HG03342 (cell line): ENCODE measurements at regions not wholly inside any gene's neighbourhood (a gene's known extent, or its start where the extent isn't known, plus 50 kb on each side); places are given as distances from the start of the nearest gene placed in this dataset.
A peak's percentile ranks its signal among the peaks of the same experiment; 100 is the strongest.
"Not testable (repeated sequence)": the region's sequence is repeated elsewhere in the genome, so short reads cannot be mapped to it uniquely, and the experiment has no call there.

Experiments
- ATAC-seq: cut with Tn5 transposase; IDR thresholded peaks from one replicate; pipeline ENCODE4 v1.9.1; 2021; ENCODE audit warnings: mild to moderate bottlenecking, moderate library complexity; ENCODE audit not compliant: unreplicated experiment

DNA sequence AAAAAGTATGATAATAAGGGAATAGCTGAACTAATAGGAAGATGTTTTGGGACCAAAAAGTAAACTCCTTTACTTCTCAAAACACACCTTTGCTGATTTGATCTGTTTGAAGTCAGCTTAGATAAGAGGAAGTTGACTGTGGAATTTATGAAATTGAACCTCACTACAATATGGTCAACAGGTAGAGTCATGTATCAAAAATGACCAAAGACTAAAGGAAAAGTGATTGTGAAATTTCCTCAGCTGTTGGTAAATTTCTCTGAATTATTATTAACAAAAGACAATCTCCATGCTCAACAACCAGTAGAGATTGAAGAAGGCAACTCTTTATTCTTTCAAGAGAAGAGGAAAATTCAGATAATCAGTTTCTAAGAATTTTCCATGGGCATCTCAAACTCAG is 826.5 kb downstream of the KCNA4 start:
- no peak for ATAC-seq

DNA sequence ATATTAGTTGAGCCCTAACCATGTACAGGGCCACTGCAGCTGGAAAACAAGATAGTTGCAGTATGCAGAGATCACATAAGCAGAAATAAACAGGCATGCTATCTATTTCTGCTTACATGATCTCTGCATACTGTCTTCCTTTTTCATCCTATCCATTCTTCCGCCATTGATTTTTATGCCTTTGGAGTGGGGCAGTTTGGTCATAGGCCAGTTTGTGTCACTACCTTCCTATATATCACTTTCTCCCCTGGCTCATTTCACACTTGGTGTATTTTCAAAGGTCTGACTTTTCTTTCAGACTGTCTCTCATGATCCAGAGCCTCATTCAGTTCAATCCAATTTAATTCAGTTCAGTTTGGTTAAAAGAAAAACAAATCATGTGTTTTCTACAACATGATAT is 829.6 kb downstream of the KCNA4 start:
- no peak for ATAC-seq

DNA sequence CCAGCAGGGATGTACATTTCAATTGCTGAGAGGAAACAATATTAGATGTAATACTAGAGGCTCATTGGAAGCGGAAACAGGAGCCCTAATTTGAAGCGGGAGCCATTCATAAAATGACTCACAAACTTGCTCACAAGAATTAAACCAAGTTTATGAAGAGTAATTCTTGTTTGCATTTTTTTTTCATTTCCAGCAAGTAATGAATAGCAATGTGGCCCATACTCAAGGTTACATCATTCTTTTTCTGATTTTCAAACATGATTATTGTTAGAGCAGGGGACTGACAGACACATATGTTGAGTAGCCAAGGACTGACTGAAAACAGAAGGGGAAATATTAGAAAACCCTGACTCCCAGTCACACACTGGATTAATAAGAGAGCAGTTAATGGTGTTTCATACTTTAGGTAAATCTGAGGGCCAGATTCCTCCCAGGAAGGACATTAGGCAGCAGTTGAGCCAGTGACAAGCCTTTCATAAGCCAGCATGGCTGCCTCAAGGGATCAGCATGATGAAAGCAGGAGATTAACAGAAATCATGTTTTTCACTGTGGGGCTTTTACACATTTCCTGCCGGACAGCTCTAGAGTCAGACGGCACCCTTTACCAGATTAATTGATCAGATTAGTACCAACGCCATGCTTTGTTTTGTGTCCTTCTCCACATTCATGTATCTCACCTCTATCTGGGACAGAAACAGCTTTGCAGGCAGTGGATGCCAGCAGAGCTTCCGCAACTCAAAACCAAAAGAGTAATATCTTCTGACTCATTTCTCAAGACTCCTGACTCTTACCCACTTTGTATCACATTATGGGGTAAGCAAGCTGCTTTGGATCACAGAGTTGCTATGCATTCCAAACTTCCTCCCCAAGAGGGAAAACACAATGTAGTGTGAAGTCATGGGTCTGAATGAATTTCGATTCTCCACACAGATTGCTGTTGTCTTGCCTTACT is 831.6 kb downstream of the KCNA4 start:
- no peak for ATAC-seq

DNA sequence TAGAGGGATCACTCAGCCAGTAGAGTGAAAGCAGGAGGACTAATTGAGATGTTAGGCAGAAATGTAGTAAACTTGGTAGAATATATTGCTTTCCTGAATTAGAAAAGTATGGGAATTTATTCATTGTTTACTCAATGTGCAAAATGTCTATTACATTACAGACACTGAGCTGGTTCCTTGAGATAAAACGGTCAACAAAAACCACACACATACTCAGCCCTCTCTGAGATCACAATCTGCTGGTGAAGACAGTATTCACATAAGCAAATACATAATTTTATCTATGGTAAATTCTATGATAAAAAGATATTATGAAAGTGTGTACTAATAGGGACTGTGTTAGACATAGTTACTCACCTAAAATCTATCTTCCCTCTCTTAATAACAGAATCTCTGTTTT is 833.5 kb downstream of the KCNA4 start:
- no peak for ATAC-seq

DNA sequence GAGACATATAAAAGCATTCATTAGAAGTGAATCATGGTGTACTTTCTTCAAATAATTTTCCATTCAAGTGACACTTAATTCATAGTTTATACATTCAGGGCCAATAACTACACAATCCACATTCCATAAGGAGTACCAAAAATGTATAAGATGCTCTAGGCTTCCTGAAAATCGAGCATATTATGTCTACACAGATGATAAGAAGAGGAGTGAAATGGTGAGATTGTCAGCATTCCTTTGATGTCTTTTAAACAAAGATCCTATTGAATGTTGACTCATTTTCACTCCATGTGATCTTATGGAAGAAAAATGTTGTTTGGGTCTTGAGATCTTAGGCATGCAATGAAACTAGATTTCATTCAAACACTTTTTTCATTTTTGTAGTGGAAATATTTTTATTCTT is 843.2 kb downstream of the KCNA4 start:
- no peak for ATAC-seq

DNA sequence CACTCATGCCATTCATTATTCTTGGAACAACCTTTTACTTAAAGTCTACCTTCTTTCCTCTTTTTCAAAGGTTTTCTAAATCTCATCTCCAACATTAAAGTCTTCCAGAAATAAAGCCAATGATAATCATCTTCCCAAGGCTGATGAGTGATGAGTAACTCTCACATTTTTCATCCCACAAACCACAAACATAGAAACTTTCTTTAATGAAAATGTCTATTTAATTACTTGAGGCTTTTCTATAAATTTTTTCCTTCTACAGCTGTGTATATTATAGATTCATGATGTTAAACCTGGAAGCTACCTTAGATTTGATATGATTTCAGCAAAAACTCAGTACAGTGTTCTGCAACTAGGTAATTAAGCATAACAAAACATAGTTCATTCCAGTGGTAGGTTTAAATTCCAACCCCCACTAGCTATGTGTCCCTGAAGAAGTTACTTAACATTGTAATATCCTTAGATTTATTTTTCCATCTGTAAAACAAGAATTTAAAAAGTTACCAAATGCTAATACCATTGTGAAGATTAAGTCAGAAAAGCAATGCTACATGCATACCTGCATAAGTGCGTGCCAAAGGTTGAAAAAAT is 845.4 kb downstream of the KCNA4 start:
- ATAC-seq: no peak

DNA sequence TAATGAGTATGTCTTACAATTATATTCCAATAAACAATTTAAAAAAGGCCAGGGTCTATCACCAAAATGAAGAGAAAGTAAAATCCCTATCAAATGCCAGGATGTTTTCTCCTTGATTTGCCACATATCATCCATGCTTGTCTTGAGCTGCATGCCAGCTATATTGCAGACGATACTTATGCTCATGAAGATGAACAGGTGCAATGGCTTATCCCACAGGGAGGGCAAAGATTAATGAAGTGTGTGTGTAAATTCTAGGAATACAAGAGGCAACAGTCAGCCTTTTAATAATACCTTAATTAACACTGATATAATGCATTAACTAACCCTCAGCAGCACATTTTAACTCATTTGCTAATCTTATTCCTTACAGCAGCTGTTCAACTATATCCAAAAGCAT is 850.5 kb downstream of the KCNA4 start:
- ATAC-seq: no peak

DNA sequence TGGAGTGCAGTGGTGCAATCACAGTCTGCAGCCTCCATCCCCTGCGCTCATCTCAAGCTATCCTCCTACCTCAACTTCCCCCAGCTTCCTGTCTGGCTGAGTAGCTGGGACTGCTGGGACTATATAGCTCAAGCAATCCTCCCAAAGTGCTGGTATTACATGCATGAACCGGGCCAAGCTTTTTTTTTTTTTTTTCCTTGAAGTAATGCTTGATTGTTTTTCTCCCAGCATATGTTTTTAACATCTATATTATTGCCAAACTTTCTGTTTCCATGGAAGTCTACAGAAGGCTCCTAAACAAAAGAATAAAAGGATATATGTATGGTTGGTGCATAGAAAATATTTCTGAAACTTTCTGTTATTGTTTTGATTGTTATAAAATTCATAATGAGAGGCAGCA is 853.6 kb downstream of the KCNA4 start:
- no peak for ATAC-seq

DNA sequence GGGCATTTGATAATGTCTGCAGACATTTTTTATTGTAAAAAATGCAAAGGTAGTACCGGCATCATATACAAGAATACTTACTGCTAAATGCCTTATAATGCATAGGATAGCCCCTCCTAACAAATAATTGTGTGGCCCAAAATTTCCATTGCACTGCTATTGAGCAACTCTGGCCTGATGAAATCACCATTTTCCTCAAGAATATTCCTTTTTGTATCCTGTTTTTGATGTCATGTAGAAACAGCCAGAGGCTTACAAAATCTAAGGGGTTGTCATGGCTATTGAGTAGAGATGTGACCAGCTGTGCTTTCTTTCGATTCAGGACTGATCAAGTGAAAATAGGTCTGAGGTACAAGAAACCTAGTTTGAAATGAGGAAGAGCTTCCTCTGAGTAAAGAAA is 854.3 kb downstream of the KCNA4 start:
- ATAC-seq: no peak

DNA sequence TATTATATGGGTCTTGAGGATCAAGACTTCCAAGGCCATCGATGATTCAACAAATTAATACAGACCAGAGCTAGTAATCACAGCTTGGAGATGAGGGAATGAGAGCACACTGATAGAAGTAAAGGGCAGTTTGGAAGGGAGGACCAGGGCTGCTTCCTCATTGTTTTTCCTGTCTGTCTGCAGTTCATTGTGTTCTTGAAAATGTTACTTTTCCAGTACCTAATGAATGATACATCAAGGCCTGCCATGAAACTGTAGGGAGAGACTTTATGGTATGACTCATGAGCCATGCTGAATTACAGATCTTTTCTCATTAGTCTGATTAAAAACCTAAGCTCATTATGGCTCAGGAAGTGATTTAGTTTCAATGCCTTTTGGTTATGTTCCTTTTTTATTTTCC is 855.6 kb downstream of the KCNA4 start:
- no peak for ATAC-seq

DNA sequence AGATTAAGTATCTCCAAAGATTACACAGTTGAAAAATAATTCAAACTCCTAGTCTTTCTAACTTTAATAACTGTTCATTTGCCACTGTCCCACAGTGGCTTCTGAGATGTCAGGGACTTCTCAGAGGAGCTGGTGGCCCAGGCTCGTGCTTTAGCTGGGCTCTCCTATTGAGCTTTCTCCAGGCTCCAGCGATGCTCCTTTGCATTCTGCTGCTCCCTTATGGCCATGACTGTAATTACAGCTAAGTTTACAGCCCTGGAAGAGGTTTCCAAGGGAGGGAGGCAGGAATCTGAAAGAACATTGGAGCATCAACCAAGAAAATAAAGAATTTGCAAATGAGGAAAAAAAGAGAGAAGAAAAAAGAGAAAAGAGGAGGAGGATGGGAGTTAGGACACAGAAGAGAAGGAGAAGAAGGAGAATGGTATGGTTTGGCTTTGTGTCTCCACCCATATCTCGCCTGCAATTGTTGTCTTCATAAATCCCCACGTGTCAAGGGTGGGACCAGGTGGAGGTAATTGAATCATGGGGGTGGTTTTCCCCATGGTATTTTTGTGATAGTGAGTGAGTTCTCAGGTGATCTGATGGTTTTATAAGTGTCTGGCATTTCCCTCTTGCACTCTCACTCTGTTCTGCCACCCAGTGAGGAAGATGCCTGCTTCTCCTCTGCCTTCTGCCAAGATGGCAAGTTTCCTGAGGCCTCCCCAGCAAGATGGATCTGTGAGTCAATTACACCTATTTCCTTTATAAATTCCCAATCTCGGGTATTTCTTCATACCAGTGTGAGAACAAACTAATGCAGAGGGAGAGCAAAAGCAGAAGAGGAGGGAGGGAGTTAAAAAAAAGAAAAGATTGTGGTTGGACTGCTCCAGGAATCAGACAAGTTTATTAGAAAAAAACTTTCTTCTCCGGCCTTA is 857.0 kb downstream of the KCNA4 start:
- ATAC-seq: peak; percentile 90

DNA sequence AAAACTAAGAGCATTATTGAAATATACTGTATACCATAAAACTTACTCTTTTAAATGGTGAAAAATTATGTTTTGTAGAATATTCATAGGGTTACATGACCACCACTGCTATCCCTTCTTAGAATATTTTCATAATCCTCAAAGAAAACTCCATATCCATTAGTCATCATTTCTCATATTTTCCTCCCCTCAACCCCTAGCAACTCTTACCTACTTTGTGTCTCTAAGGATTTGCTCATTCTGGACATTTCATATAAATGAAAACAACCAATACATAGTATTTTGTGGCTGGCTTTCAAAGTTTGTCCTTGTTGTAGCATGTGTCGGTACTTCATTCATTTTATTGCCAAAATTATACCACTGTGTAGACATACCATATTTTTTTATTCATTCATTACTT is 863.8 kb downstream of the KCNA4 start:
- ATAC-seq: no peak

DNA sequence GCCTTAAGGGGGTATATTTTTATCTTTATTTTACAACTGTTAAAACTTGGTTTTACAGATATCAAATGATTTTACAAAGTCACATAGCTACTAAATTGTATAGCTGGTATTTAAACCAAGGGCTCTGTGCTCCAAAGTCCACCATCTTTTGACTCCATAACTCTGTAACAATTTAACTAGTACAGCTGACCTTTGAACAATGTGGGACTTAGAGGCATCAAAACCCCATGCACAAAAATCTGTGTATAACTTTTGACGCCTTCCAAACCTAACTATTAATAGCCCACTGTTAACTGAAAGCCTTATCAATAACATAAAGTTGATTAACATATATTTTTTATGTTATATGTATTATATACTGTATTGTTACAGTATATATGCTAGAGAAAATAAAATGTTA is 874.3 kb downstream of the KCNA4 start:
- ATAC-seq: not testable (repeated sequence)

DNA sequence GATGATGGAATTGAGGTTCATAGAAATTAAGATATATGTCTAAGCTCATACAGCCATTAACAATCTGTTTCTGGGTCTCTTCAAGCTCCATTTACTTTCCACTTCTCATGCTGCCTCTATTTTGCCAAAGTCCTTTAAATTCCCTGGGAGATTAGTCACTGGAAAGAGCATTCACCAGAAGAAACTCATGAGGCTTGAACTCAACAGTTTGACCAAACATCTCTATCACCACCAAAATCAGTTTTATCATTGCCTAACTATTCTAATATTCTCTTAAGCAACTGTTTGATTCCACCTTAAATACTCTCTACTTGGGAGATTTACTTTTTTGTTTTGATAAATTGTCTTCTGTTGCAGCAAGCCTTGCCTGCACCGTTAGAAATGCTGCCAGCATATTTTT is 881.3 kb downstream of the KCNA4 start:
- ATAC-seq: no peak

DNA sequence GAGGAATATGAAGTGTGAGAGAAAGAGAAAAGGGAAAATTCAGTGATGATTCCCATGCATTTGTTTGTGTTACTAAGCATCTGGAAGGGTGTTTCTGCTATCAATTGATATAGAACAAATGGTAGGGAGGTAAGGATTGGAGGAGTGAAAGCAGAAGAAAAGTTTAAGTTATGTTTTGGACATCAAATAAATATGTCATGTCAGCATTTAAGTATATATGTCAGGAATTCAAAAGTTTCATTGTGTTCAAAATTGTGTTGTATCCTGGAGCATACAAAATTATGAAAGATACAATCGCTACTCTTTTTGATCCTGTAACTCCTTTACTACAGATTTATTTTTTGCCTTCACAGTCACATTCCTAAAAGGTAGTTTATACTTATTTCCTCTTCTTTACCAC is 885.8 kb downstream of the KCNA4 start:
- no peak for ATAC-seq

DNA sequence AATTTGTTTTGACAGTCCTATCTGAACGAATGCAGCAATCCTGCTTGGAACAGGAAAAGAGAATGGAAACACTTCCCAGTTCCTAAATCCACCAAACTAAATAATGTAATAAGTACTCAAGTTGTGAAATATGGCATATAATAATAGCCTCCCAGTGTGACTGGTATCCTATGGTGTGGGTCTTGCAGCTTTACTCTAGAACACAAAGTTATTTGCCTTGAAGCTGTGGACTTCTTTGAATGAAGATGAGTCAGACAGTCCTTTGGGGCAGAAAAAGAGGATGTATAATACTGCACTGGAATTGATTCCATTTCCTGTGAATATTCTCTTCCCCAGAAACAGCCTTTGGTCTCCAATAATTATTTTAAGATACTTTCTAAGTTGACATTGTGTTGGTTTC is 887.0 kb downstream of the KCNA4 start:
- no peak for ATAC-seq

DNA sequence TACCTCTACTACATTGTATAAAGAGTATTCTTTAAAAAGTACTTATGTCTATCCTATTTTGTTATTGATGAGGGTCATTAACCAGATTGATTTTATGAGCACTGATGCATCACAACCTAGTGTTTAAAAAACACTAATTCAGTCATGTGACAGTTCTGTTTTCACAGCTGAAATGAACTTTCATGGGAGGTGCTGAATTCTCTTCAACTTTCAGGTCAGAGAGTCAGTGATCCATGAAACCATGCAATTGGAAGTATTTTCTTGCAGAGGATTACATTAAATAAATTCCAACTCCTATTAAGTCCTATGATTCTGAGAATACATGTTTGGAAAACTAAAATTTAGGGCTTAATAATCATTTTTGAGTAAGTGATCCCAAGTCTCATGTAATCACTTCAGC is 889.4 kb downstream of the KCNA4 start:
- ATAC-seq: no peak

DNA sequence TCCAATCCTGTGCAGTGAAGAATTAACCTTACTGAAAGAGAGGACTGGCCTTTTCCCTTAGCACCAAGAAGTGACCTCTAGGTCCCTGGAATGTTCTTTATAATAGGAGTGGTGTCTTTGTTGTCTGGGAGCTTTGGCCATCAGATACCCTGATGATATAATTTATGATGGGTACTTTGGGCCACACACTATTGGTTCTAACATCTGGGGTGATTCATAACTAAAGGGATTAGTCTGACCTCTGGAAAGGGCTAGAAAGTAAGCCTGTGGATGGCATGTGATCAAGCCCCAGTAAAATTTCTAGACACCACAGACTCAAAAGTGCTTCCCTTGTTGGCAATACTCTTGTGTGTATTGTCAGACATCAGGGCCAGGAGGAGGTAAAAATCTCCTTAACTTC is 891.2 kb downstream of the KCNA4 start:
- ATAC-seq: no peak

DNA sequence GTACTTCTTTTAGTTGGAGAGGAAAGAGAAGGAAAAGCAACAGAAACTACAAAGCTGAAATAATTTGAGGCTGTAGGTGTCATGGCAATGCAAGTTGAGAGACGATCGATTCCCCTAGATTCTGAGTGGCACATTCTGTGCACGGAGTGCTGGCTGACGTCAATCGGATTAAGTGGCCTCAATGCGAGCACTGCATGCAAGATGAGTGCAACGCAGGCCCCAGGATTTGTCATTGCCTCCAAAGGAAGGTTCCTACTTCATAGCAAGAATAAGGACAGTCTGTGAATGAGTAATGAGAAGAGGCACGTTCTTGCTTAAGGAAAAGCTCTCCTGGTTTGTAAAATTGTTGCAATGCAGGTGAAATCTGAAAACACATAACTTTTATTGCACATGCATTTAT is 892.4 kb downstream of the KCNA4 start:
- no peak for ATAC-seq

DNA sequence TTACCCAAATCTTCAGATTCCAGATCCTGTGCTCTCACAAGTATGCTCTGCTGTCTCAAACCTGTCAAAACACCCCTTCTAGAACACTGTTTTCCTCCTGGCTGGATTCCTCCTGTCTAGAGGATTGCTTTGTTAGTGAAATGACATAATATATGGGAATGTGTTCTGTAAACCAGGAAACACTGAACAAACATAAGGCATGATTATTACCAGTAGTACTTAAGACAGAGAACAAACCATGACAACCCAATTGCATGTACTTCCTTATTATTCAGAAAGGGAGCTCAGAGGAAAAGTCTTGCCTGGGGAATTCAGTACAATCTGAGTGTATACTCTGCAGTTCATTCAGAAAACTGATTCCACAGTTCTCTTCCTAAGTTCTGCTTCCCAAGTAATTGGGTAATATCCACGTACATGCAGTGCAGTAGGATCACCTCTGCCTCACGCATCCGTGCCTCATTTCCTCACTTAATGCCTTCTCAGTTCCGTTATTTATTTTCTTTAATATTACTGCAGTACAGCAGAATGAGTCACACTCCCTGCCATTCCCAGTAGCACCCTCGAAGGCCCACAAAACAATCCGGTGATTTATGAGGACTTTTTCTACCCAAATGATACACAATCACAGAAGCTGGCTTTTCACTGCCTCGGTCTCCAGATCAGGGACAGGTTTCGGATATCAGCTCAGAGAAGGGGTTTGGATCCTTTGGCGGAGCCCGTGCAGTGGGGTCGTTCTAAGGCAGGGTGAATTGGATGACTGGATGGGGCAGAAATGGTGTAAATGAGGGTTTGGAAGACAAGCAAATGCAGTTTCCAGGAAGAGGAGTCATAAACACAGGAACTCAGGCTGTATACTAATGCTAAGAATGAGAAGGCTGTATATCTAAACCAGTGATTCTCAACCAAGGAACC is 896.9 kb downstream of the KCNA4 start:
- ATAC-seq: no peak
